Tibial nerve (tissue), 4 donors: ENCODE measurements at regions not wholly inside any gene's neighbourhood (a gene's known extent, or its start where the extent isn't known, plus 50 kb on each side); places are given as distances from the start of the nearest gene placed in this dataset.

Experiments used
- DNase-seq, 2 donors: peaks; one replicate each; pipeline ENCODE4 v3.0.0-alpha.2; 2019; ENCODE audit warnings: low spot score in 2 of 2
- H3K27ac ChIP-seq, 4 donors: fragments of 200-600 bp; sonication (generic) in 3 of 4; one replicate each; pipeline ENCODE4 v1.5.1; 2017 to 2019; ENCODE audit warnings: mild to moderate bottlenecking in 1 of 4
- H3K27me3 ChIP-seq, 2 donors: fragments of 200-600 bp; sonication (generic) in 1 of 2; one replicate each; pipeline versions ENCODE4 v1.5.1 to v1.6.0; 2017 to 2019
- H3K36me3 ChIP-seq, 3 donors: fragments of 200-600 bp; sonication (generic); one replicate each; pipeline ENCODE4 v1.5.1; 2018 to 2019
- H3K4me1 ChIP-seq, 4 donors: fragments of 200-600 bp; sonication (generic) in 3 of 4; one replicate each; pipeline ENCODE4 v1.5.1; 2017 to 2019
- H3K4me3 ChIP-seq, 4 donors: fragments of 200-600 bp; sonication (generic) in 3 of 4; one replicate each; pipeline ENCODE4 v1.5.1; 2017 to 2019; ENCODE audit warnings: mild to moderate bottlenecking in 1 of 4, moderate library complexity in 1 of 4
- H3K9me3 ChIP-seq, 4 donors: fragments of 200-600 bp; sonication (generic) in 3 of 4; one replicate each; pipeline ENCODE4 v1.5.1; 2017 to 2019
- EP300 ChIP-seq, 2 donors: sonication (generic); formaldehyde crosslinking; IDR thresholded peaks; one replicate each; pipeline ENCODE4 v1.6.1; 2017; ENCODE audit warnings: antibody characterized with exemption in 2 of 2, mild to moderate bottlenecking in 1 of 2
- POLR2A ChIP-seq, 2 donors: fragments of 450-650 bp; IDR thresholded peaks; one replicate each; pipeline ENCODE4 v1.6.1; 2017; ENCODE audit warnings: antibody characterized with exemption in 2 of 2, mild to moderate bottlenecking in 2 of 2, moderate library complexity in 2 of 2
- WGBS, 2 donors: methylation state at CpG; one replicate each; pipeline ENCODE4 v1.1.5; 2018; 5-methylcytosine and 5-hydroxymethylcytosine counted together
- TF ChIP-seq, protein P1 (sequence below), 5 experiments: fragments of 200-600 bp in 3 of 5; fragments of 450-650 bp in 2 of 5; sonication (generic) in 3 of 5; IDR thresholded peaks; one replicate each; pipeline ENCODE4 v1.5.1; 2016 to 2019; ENCODE audit warnings: antibody characterized with exemption in 5 of 5, mild to moderate bottlenecking in 3 of 5, moderate library complexity in 2 of 5

DNA sequence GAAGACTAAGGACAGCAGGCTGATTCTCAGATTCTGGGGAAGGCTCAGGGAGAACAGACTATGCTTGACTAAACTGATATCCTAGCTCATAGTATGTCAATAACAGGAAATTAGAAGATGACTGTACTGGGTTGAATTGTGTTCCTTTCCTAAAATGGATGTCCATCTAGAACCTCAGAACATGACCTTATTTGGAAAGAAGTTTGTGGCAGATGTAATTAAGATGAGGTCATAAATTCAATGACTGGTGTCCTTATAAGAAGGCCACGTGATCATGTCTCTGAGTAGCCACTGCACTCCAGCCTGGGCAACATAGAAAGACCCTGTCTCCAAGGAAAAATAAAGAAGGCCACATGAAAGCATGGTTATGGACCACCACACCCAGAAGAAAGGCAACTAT, 113.9 kb upstream of the STMND1 start:
- H3K4me1 ChIP-seq: no peaks in the 10 kb centered on the region
- no peaks in the 10 kb centered on the region for H3K27me3 ChIP-seq
- 84 to 89% methylated on average over 1 of the region's 1 CpG for WGBS, 2 donors
- no peak for DNase-seq
- H3K4me3 ChIP-seq: no peak overlapping the region
- no peak overlapping the region for H3K27ac ChIP-seq
- TF ChIP-seq EP300 (IDR thresholded peaks at IDR 0.05): no peak
- TF ChIP-seq, protein P1, sequence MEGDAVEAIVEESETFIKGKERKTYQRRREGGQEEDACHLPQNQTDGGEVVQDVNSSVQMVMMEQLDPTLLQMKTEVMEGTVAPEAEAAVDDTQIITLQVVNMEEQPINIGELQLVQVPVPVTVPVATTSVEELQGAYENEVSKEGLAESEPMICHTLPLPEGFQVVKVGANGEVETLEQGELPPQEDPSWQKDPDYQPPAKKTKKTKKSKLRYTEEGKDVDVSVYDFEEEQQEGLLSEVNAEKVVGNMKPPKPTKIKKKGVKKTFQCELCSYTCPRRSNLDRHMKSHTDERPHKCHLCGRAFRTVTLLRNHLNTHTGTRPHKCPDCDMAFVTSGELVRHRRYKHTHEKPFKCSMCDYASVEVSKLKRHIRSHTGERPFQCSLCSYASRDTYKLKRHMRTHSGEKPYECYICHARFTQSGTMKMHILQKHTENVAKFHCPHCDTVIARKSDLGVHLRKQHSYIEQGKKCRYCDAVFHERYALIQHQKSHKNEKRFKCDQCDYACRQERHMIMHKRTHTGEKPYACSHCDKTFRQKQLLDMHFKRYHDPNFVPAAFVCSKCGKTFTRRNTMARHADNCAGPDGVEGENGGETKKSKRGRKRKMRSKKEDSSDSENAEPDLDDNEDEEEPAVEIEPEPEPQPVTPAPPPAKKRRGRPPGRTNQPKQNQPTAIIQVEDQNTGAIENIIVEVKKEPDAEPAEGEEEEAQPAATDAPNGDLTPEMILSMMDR (IDR thresholded peaks at IDR 0.05): no peak
- TF ChIP-seq POLR2A (IDR thresholded peaks at IDR 0.05): no peak
- no peaks in the 10 kb centered on the region for H3K36me3 ChIP-seq
- peaks cover 0 to 16% (median 0%) of the 10 kb centered on the region in 4 donors for H3K9me3 ChIP-seq

DNA sequence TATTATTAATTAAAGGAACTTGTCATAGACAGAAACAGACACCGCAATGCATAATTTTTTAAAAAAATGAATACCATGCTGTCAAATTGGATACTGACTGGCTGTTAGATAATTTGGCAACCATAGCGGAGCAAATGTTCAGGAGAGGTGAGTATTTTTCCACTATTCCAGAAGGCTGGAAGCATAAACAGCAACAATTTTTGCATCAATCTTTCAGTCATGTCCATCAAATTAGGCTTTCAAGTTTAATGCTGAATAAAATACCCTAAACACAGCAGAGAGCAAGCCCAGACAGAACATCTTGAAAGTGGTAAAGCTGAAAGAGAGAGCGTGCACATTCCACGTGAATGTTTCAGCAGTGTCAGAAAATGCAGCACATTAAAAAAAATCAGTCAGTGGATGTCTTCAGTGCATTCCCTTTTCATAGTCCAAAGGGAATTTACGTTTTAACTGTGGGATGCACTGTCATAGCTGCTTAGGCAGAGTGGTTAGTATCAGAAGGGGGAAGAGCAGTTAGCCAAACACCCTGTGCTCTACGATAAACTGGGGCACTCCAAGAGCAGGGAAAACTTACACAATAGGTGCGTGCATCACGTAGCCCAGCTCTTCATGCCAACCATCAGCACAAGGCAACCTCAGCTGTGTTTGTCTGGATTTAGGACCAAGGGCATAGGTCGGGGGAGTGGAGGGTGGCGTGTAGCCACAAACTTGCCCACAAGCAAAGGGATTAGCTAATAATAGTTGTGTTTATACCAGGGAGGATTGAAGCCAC, 116.2 kb upstream of the STMND1 start:
- Histone ChIP-seq H3K9me3 (peaks cover 0 to 16% (median 0%) of the 10 kb centered on the region in 4 donors), H3K27ac (no peak overlapping the region), H3K36me3 (no peaks in the 10 kb centered on the region), H3K4me3 (no peak overlapping the region), H3K27me3 (no peaks in the 10 kb centered on the region), H3K4me1 (no peaks in the 10 kb centered on the region)
- TF ChIP-seq, protein P1 (IDR thresholded peaks at IDR 0.05): no peak
- no peak for TF ChIP-seq EP300 (IDR thresholded peaks at IDR 0.05)
- TF ChIP-seq POLR2A (IDR thresholded peaks at IDR 0.05): no peak
- DNase-seq: no peak
- 39 to 53% methylated on average over 10 of the region's 10 CpGs for WGBS, 2 donors

DNA sequence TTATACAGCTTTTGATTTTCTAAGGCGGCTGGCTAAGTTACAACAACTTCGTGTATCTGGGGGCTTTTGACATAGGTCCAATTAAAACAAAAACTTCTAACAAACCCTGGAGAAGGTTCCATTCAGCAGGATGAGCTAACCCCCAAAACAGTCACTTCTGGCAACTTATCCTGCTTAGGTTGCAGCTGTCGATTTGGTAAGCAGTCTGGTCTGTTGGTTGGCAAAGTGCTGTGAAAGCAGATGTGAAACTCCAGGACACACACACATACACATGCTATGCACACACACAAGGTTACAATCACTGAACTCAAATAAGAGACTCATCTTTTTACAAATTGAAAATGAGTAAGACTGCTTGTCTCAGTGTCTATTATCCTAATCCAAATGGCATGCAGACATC, 119.0 kb upstream of the STMND1 start:
- no peaks in the 10 kb centered on the region for H3K9me3 ChIP-seq
- H3K27ac ChIP-seq: no peak overlapping the region
- no peaks in the 10 kb centered on the region for H3K4me1 ChIP-seq
- H3K36me3 ChIP-seq: no peaks in the 10 kb centered on the region
- H3K4me3 ChIP-seq: no peak overlapping the region
- no peak for DNase-seq
- no peak for TF ChIP-seq EP300 (IDR thresholded peaks at IDR 0.05)
- no peak for TF ChIP-seq POLR2A (IDR thresholded peaks at IDR 0.05)
- TF ChIP-seq, protein P1 (IDR thresholded peaks at IDR 0.05): no peak
- peaks cover 0 to 5% of the 10 kb centered on the region in 2 donors for H3K27me3 ChIP-seq
- 26 to 40% methylated on average over 3 of the region's 3 CpGs for WGBS, 2 donors

DNA sequence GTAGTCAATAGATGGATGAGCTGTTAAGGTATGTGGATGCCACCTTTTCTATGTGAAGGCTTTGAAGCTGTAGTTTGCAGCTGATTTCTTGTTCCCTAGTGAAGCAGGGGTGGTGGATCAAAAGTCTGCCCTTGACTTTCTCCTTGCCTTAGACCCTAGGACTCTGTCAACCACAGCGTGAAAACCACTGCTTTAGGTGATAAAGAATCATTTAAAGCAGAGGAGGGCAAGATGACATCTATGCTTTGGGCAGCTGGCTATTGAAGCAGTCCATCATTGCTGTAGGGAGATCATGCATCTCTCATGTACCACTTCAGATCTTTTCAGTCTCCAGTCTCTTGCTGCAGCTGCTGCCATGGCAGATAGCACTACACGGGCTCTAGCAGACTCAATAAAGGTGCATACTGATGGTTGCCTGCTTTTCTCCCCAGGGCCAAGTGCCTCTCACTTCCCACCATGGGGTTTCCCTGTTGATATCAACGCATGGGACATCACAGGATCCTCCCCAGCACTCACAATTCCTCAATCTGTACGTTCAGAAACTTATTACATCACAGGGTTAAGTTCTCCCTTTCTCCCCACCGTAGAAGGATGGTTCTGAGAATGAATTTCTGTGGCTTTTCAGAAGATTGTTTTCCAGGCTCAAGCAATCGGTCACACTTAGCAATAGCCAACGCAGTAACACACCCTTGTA, 122.0 kb upstream of the STMND1 start:
- Histone ChIP-seq H3K4me1 (no peaks in the 10 kb centered on the region), H3K27ac (no peak overlapping the region), H3K4me3 (no peak overlapping the region), H3K27me3 (peaks cover 0 to 5% of the 10 kb centered on the region in 2 donors), H3K36me3 (no peaks in the 10 kb centered on the region), H3K9me3 (no peaks in the 10 kb centered on the region)
- no peak for TF ChIP-seq POLR2A (IDR thresholded peaks at IDR 0.05)
- TF ChIP-seq EP300 (IDR thresholded peaks at IDR 0.05): no peak
- TF ChIP-seq, protein P1 (IDR thresholded peaks at IDR 0.05): no peak
- DNase-seq: no peak
- WGBS, 2 donors: 75 to 86% methylated on average over 7 of the region's 7 CpGs

DNA sequence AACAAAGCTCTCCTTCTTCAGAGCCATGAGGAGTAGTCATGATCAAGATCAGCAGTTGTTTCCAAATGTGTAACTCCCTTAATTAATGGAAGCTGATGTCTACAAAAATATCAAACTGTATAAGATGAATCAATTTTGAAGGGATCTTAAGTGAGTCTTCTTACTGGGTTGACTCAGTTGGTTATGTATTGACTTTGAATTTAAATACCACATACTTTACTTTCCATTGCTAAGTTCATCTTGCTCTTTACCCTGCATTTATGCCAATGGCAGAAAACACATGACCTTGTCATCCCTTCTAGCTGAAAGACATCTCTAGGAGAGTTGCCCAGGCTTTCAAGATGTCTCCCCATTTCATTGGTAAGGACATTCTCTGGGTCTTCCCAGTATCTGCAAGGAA, 123.2 kb upstream of the STMND1 start:
- Histone ChIP-seq H3K27ac (no peak overlapping the region), H3K36me3 (no peaks in the 10 kb centered on the region), H3K4me3 (no peak overlapping the region), H3K4me1 (no peaks in the 10 kb centered on the region), H3K9me3 (no peaks in the 10 kb centered on the region), H3K27me3 (peaks cover 0 to 5% of the 10 kb centered on the region in 2 donors)
- DNase-seq: no peak
- TF ChIP-seq EP300 (IDR thresholded peaks at IDR 0.05) (no peak), POLR2A (IDR thresholded peaks at IDR 0.05) (no peak)
- TF ChIP-seq, protein P1 (IDR thresholded peaks at IDR 0.05): no peak
